Neural cell (in vitro differentiated cells): ENCODE measurements at regions not wholly inside any gene's neighbourhood (a gene's known extent, or its start where the extent isn't known, plus 50 kb on each side); places are given as distances from the start of the nearest gene placed in this dataset.

ENCODE experiments used
- EP300 ChIP-seq: fragments of 450-650 bp; conservative IDR thresholded peaks from 2 replicates; pipeline ENCODE4 v1.6.1; 2014; ENCODE audit warnings: antibody characterized with exemption, mild to moderate bottlenecking, moderate library complexity; ENCODE audit not compliant: poor library complexity, severe bottlenecking
- EZH2 ChIP-seq: fragments of 200-600, 300-800 bp; shearing (Covaris generic), sonication (generic); IDR thresholded peaks from 2 replicates; pipeline ENCODE4 v1.6.1; 2014; ENCODE audit warnings: antibody characterized with exemption, low read length, borderline replicate concordance, mild to moderate bottlenecking; ENCODE audit not compliant: insufficient read depth, poor library complexity, severe bottlenecking
- MXI1 ChIP-seq: fragments of 450-650 bp; conservative IDR thresholded peaks from 2 replicates; pipeline ENCODE4 v1.6.1; 2014; ENCODE audit warnings: antibody characterized with exemption, mild to moderate bottlenecking; ENCODE audit not compliant: poor library complexity, severe bottlenecking
- POLR2AphosphoS5 ChIP-seq: IDR thresholded peaks from 2 replicates; pipeline ENCODE4 v1.6.1; 2012
- RAD21 ChIP-seq: fragments of 450-650 bp; conservative IDR thresholded peaks from 2 replicates; pipeline ENCODE4 v1.6.1; 2014; ENCODE audit warnings: antibody characterized with exemption, mild to moderate bottlenecking, moderate library complexity
- SMC3 ChIP-seq: fragments of 450-650 bp; conservative IDR thresholded peaks from 2 replicates; pipeline ENCODE4 v1.6.1; 2014; ENCODE audit warnings: antibody characterized with exemption, mild to moderate bottlenecking, moderate library complexity; ENCODE audit not compliant: poor library complexity
- TAF1 ChIP-seq: IDR thresholded peaks from 2 replicates; pipeline ENCODE4 v1.6.1; 2012; ENCODE audit warnings: low read depth
- TF ChIP-seq, protein P1 (sequence below): fragments of 450-650 bp; IDR thresholded peaks from 2 replicates; pipeline ENCODE4 v1.5.1; 2014; ENCODE audit warnings: antibody characterized with exemption, mild to moderate bottlenecking, moderate library complexity; ENCODE audit not compliant: poor library complexity, severe bottlenecking
- TF ChIP-seq, protein P2 (sequence below): IDR thresholded peaks from 2 replicates; pipeline ENCODE4 v1.6.1; 2012; ENCODE audit warnings: borderline replicate concordance

DNA sequence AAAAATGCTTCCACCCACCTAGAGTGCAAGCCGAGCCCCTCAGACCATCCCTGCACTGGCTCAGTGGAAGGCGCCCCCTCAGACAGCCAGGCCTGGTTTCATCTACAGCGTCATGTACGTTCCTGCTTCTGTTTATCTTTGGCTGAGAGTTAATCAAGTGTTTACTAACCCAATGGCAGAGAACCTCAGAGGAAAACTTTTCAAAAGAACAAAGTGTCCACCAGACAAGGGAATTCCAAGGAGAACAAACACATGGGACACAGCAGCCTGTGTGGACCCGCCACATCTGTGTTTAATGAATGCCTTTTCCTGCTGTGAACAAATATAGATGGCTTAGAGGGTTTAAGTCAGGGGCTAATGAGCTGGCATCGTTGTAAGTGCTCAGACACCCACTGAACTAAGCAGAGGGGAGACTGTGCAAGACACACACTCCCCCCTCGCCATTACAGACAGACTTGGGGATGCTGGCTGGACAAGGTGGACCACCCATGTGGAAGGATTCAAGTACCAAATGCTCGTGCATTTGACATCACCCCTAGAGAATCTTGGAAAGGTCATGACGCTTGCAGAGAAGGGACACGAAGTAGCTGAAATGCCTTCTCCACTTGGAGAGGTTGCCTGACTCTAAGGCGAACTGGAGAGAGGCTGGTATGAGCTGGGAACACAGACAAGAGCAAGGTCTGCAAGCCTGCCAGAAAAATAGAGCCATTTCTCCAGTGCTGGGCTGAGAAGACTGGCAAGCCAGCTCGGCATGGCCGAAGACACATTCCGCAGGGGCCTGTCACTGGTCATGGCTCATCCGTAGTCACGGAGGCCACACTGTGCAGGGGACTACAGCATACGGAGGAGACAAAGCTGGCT, 53.5 kb upstream of the NXT1 start:
- TF ChIP-seq, protein P1, sequence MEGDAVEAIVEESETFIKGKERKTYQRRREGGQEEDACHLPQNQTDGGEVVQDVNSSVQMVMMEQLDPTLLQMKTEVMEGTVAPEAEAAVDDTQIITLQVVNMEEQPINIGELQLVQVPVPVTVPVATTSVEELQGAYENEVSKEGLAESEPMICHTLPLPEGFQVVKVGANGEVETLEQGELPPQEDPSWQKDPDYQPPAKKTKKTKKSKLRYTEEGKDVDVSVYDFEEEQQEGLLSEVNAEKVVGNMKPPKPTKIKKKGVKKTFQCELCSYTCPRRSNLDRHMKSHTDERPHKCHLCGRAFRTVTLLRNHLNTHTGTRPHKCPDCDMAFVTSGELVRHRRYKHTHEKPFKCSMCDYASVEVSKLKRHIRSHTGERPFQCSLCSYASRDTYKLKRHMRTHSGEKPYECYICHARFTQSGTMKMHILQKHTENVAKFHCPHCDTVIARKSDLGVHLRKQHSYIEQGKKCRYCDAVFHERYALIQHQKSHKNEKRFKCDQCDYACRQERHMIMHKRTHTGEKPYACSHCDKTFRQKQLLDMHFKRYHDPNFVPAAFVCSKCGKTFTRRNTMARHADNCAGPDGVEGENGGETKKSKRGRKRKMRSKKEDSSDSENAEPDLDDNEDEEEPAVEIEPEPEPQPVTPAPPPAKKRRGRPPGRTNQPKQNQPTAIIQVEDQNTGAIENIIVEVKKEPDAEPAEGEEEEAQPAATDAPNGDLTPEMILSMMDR, result no peak
- TF ChIP-seq, protein P2, sequence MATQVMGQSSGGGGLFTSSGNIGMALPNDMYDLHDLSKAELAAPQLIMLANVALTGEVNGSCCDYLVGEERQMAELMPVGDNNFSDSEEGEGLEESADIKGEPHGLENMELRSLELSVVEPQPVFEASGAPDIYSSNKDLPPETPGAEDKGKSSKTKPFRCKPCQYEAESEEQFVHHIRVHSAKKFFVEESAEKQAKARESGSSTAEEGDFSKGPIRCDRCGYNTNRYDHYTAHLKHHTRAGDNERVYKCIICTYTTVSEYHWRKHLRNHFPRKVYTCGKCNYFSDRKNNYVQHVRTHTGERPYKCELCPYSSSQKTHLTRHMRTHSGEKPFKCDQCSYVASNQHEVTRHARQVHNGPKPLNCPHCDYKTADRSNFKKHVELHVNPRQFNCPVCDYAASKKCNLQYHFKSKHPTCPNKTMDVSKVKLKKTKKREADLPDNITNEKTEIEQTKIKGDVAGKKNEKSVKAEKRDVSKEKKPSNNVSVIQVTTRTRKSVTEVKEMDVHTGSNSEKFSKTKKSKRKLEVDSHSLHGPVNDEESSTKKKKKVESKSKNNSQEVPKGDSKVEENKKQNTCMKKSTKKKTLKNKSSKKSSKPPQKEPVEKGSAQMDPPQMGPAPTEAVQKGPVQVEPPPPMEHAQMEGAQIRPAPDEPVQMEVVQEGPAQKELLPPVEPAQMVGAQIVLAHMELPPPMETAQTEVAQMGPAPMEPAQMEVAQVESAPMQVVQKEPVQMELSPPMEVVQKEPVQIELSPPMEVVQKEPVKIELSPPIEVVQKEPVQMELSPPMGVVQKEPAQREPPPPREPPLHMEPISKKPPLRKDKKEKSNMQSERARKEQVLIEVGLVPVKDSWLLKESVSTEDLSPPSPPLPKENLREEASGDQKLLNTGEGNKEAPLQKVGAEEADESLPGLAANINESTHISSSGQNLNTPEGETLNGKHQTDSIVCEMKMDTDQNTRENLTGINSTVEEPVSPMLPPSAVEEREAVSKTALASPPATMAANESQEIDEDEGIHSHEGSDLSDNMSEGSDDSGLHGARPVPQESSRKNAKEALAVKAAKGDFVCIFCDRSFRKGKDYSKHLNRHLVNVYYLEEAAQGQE, result no peak
- TF ChIP-seq RAD21, result no peak
- TF ChIP-seq POLR2AphosphoS5, result no peak
- TF ChIP-seq EP300, result no peak
- TF ChIP-seq EZH2, result no peak
- TF ChIP-seq TAF1, result no peak
- TF ChIP-seq SMC3, result no peak
- TF ChIP-seq MXI1, result no peak
